ENCODE measurements at regions not wholly inside any gene's neighbourhood (a gene's known extent, or its start where the extent isn't known, plus 50 kb on each side); places are given as distances from the start of the nearest gene placed in this dataset.

GRCh38 chr4:188511431-188511830 lies 372.2 kb downstream of the TRIML1 start:
- no peak for TF ChIP-seq CTCF (IDR thresholded peaks at IDR 0.05)
- Histone ChIP-seq H3K9me3 (no peaks in the 10 kb centered on the region), H3K27ac (no peak overlapping the region), H3K36me3 (no peaks in the 10 kb centered on the region), H3K4me3 (ENCODE audit: low read depth in 1 of 2, low read length in 1 of 2) (no peak overlapping the region), H3K27me3 (no peaks in the 10 kb centered on the region), H3K4me1 (ENCODE audit: control insufficient read depth in 1 of 2, insufficient read depth in 1 of 2, low read depth in 1 of 2, low read length in 1 of 2) (no peaks in the 10 kb centered on the region)

- Histone ChIP-seq H3K4me3 (ENCODE audit: low read depth in 1 of 2, low read length in 1 of 2) (no peak overlapping the region), H3K9me3 (no peaks in the 10 kb centered on the region), H3K4me1 (ENCODE audit: control insufficient read depth in 1 of 2, insufficient read depth in 1 of 2, low read depth in 1 of 2, low read length in 1 of 2) (no peaks in the 10 kb centered on the region), H3K36me3 (no peaks in the 10 kb centered on the region), H3K27me3 (no peaks in the 10 kb centered on the region), H3K27ac (no peak overlapping the region)
- no peak for TF ChIP-seq CTCF (IDR thresholded peaks at IDR 0.05)
Measured at GRCh38 chr4:188532751-188533150, 393.5 kb downstream of the TRIML1 start.

GRCh38 chr4:188534297-188534696 lies 395.1 kb downstream of the TRIML1 start:
- H3K36me3 ChIP-seq = no peaks in the 10 kb centered on the region
- H3K27me3 ChIP-seq = no peaks in the 10 kb centered on the region
- no peak overlapping the region for H3K27ac ChIP-seq
- H3K4me1 ChIP-seq (ENCODE audit: control insufficient read depth in 1 of 2, insufficient read depth in 1 of 2, low read depth in 1 of 2, low read length in 1 of 2) = no peaks in the 10 kb centered on the region
- TF ChIP-seq CTCF (IDR thresholded peaks at IDR 0.05) = no peak
- H3K9me3 ChIP-seq = peaks cover 4% of the 10 kb centered on the region
- H3K4me3 ChIP-seq (ENCODE audit: low read depth in 1 of 2, low read length in 1 of 2) = no peak overlapping the region

GRCh38 chr4:188534917-188535316 lies 395.7 kb downstream of the TRIML1 start:
- no peaks in the 10 kb centered on the region for H3K27me3 ChIP-seq
- no peak for TF ChIP-seq CTCF (IDR thresholded peaks at IDR 0.05)
- no peaks in the 10 kb centered on the region for H3K36me3 ChIP-seq
- H3K4me1 ChIP-seq (ENCODE audit: control insufficient read depth in 1 of 2, insufficient read depth in 1 of 2, low read depth in 1 of 2, low read length in 1 of 2) = no peaks in the 10 kb centered on the region
- no peak overlapping the region for H3K27ac ChIP-seq
- H3K4me3 ChIP-seq (ENCODE audit: low read depth in 1 of 2, low read length in 1 of 2) = no peak overlapping the region
- peaks cover 4% of the 10 kb centered on the region for H3K9me3 ChIP-seq

- no peak for TF ChIP-seq CTCF (IDR thresholded peaks at IDR 0.05)
- no peaks in the 10 kb centered on the region for H3K27me3 ChIP-seq
- no peaks in the 10 kb centered on the region for H3K4me1 ChIP-seq (ENCODE audit: control insufficient read depth in 1 of 2, insufficient read depth in 1 of 2, low read depth in 1 of 2, low read length in 1 of 2)
- no peak overlapping the region for H3K27ac ChIP-seq
- no peaks in the 10 kb centered on the region for H3K36me3 ChIP-seq
- peaks cover 4% of the 10 kb centered on the region for H3K9me3 ChIP-seq
- H3K4me3 ChIP-seq (ENCODE audit: low read depth in 1 of 2, low read length in 1 of 2) = no peak overlapping the region
Measured at GRCh38 chr4:188536826-188537225, 397.6 kb downstream of the TRIML1 start.

- no peak for TF ChIP-seq CTCF (IDR thresholded peaks at IDR 0.05)
- Histone ChIP-seq H3K36me3 (no peaks in the 10 kb centered on the region), H3K4me1 (ENCODE audit: control insufficient read depth in 1 of 2, insufficient read depth in 1 of 2, low read depth in 1 of 2, low read length in 1 of 2) (no peaks in the 10 kb centered on the region), H3K27ac (no peak overlapping the region), H3K27me3 (no peaks in the 10 kb centered on the region), H3K4me3 (ENCODE audit: low read depth in 1 of 2, low read length in 1 of 2) (no peak overlapping the region), H3K9me3 (no peaks in the 10 kb centered on the region)
Measured at GRCh38 chr4:188550296-188550695, 411.1 kb downstream of the TRIML1 start.

Measured in neutrophil (primary cell).